ENCODE measurements at regions not wholly inside any gene's neighbourhood (a gene's known extent, or its start where the extent isn't known, plus 50 kb on each side); places are given as distances from the start of the nearest gene placed in this dataset.

DNA sequence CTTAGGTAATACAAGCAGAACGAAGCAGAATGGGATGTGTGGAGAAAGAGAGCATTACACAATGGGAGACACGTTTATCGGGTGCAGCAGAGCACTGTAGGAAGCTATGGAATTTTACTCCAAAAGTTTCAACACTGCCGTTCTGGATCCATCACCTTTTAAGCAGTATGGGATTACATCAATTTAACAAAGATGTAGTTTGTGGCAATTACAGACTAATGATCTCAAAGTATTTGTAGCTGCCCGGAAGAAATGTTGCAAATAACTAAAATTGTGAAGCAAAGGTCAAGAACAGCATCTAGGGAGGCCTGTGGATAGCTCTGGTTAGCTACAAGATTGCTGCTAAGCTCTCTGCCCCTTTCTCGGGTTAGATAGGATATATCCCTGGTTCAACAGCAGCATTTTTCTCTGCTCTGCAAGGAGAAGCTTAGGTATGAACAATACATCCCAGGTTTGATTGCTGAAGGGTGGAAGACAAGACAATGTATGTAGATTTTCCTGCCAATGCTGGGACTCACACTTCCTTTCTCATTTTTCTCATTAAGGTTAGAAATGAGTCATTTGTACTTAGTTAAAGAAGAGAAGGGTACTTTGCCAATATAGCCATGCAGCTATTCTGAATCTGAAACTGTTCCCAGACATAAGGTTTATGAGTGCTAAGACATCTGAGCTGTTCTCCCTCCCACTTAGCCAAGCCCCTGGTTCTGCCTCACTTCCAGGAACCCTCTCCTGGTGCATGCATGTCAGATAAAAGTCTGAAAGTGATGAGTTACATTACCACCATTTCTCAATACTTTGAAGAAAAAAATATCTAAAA is 75.0 kb upstream of the HIF1A start:
- H3K9ac ChIP-seq (ENCODE audit: control insufficient read depth, extremely low read depth, insufficient read depth, low read length), result no peak overlapping the region
- H3K36me3 ChIP-seq (ENCODE audit: control insufficient read depth in 2 of 2, extremely low read depth in 1 of 2, insufficient read depth in 2 of 2, low read length in 2 of 2), result no peaks in the 10 kb centered on the region
- no peaks in the 10 kb centered on the region for H3K9me3 ChIP-seq (ENCODE audit: control insufficient read depth, low read depth, low read length)
- dilution Hi-C loops (cut with MboI; ENCODE audit: extremely low pct_ligation_motif_present, low sequenced_read_pairs), result no loop called here
- H3K4me3 ChIP-seq (ENCODE audit: control insufficient read depth in 2 of 3, extremely low read depth in 1 of 3, insufficient read depth in 2 of 3, low read depth in 1 of 3, low read length in 3 of 3), result no peak overlapping the region
- H3K4me2 ChIP-seq (ENCODE audit: control insufficient read depth, extremely low read depth, insufficient read depth, low read depth, low read length), result no peak overlapping the region
- no peaks in the 10 kb centered on the region for H4K20me1 ChIP-seq (ENCODE audit: control insufficient read depth, extremely low read depth, insufficient read depth, low read length)
- H2AFZ ChIP-seq (ENCODE audit: control insufficient read depth, low read length), result no peak overlapping the region
- no peaks in the 10 kb centered on the region for H3K79me2 ChIP-seq (ENCODE audit: control insufficient read depth, insufficient read depth, low read length)
- H3K27ac ChIP-seq (ENCODE audit: control insufficient read depth, insufficient read depth, low read length), result no peak overlapping the region
- no peak for DNase-seq (ENCODE audit: low read depth, low spot score)
- FAIRE-seq, result no peak
- H3K9me1 ChIP-seq (ENCODE audit: control insufficient read depth, extremely low read depth, insufficient read depth, low read length), result no peaks in the 10 kb centered on the region
- peaks cover 7% of the 10 kb centered on the region for H3K4me1 ChIP-seq (ENCODE audit: control insufficient read depth, extremely low read depth, insufficient read depth, low read length)
- H3K27me3 ChIP-seq (ENCODE audit: control insufficient read depth, extremely low read depth, insufficient read depth, low read length), result no peaks in the 10 kb centered on the region
- TF ChIP-seq, protein P1, sequence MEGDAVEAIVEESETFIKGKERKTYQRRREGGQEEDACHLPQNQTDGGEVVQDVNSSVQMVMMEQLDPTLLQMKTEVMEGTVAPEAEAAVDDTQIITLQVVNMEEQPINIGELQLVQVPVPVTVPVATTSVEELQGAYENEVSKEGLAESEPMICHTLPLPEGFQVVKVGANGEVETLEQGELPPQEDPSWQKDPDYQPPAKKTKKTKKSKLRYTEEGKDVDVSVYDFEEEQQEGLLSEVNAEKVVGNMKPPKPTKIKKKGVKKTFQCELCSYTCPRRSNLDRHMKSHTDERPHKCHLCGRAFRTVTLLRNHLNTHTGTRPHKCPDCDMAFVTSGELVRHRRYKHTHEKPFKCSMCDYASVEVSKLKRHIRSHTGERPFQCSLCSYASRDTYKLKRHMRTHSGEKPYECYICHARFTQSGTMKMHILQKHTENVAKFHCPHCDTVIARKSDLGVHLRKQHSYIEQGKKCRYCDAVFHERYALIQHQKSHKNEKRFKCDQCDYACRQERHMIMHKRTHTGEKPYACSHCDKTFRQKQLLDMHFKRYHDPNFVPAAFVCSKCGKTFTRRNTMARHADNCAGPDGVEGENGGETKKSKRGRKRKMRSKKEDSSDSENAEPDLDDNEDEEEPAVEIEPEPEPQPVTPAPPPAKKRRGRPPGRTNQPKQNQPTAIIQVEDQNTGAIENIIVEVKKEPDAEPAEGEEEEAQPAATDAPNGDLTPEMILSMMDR (optimal IDR thresholded peaks at IDR 0.05 in 1 of 3, IDR thresholded peaks at IDR 0.05 in 1 of 3, conservative IDR thresholded peaks at IDR 0.05 in 1 of 3; ENCODE audit: extremely low read depth in 1 of 3, insufficient read depth in 2 of 3, low read length in 3 of 3), result no peak
- TF ChIP-seq EZH2 (IDR thresholded peaks at IDR 0.05; ENCODE audit: low read length), result no peak

DNA sequence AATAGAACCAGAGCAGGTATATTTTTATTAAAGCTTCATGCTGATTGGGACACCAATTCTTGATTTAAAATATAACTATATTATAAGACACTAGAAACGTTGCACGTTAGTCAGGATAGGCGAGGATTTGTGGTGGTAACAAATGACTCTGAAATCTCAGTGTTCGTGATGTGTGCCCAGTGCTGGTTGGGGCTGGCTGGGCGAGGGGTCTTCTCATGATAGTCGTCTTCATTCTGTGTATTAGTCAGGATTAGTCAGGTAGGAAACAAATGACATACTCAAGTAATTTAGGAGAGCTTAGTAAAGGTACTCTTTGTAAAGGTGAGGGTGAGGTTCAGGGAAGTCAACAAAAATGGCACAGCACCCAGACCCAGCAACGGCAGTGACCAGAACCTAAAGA is 73.9 kb upstream of the HIF1A start:
- H3K4me2 ChIP-seq (ENCODE audit: control insufficient read depth, extremely low read depth, insufficient read depth, low read depth, low read length), result no peak overlapping the region
- no peaks in the 10 kb centered on the region for H3K79me2 ChIP-seq (ENCODE audit: control insufficient read depth, insufficient read depth, low read length)
- no peak for FAIRE-seq
- H3K4me3 ChIP-seq (ENCODE audit: control insufficient read depth in 2 of 3, extremely low read depth in 1 of 3, insufficient read depth in 2 of 3, low read depth in 1 of 3, low read length in 3 of 3), result no peak overlapping the region
- no peaks in the 10 kb centered on the region for H3K36me3 ChIP-seq (ENCODE audit: control insufficient read depth in 2 of 2, extremely low read depth in 1 of 2, insufficient read depth in 2 of 2, low read length in 2 of 2)
- dilution Hi-C loops (cut with MboI; ENCODE audit: extremely low pct_ligation_motif_present, low sequenced_read_pairs), result no loop called here
- H3K27me3 ChIP-seq (ENCODE audit: control insufficient read depth, extremely low read depth, insufficient read depth, low read length), result no peaks in the 10 kb centered on the region
- no peak overlapping the region for H2AFZ ChIP-seq (ENCODE audit: control insufficient read depth, low read length)
- H4K20me1 ChIP-seq (ENCODE audit: control insufficient read depth, extremely low read depth, insufficient read depth, low read length), result no peaks in the 10 kb centered on the region
- H3K9me1 ChIP-seq (ENCODE audit: control insufficient read depth, extremely low read depth, insufficient read depth, low read length), result no peaks in the 10 kb centered on the region
- no peak for DNase-seq (ENCODE audit: low read depth, low spot score)
- TF ChIP-seq, protein P1 (optimal IDR thresholded peaks at IDR 0.05 in 1 of 3, IDR thresholded peaks at IDR 0.05 in 1 of 3, conservative IDR thresholded peaks at IDR 0.05 in 1 of 3; ENCODE audit: extremely low read depth in 1 of 3, insufficient read depth in 2 of 3, low read length in 3 of 3), result no peak
- TF ChIP-seq EZH2 (IDR thresholded peaks at IDR 0.05; ENCODE audit: low read length), result no peak
- peaks cover 7% of the 10 kb centered on the region for H3K4me1 ChIP-seq (ENCODE audit: control insufficient read depth, extremely low read depth, insufficient read depth, low read length)
- H3K27ac ChIP-seq (ENCODE audit: control insufficient read depth, insufficient read depth, low read length), result no peak overlapping the region
- H3K9ac ChIP-seq (ENCODE audit: control insufficient read depth, extremely low read depth, insufficient read depth, low read length), result no peak overlapping the region
- no peaks in the 10 kb centered on the region for H3K9me3 ChIP-seq (ENCODE audit: control insufficient read depth, low read depth, low read length)
